Muscle of leg (tissue), 3 donors: ENCODE measurements at regions not wholly inside any gene's neighbourhood (a gene's known extent, or its start where the extent isn't known, plus 50 kb on each side); places are given as distances from the start of the nearest gene placed in this dataset.

Experiments used
- DNase-seq: peaks from one replicate; pipeline ENCODE4 v3.0.0; 2013
- H3K27ac ChIP-seq: one replicate; pipeline ENCODE4 v1.5.1; 2013; ENCODE audit warnings: mild to moderate bottlenecking, low read length, control low read depth
- H3K27me3 ChIP-seq: one replicate; pipeline ENCODE4 v1.6.1; 2013; ENCODE audit warnings: low read length; ENCODE audit not compliant: control insufficient read depth, insufficient read depth
- H3K36me3 ChIP-seq: one replicate; pipeline ENCODE4 v1.6.1; 2013; ENCODE audit warnings: low read length; ENCODE audit not compliant: control insufficient read depth, insufficient read depth
- H3K4me1 ChIP-seq: one replicate; pipeline ENCODE4 v1.6.1; 2013; ENCODE audit warnings: low read length; ENCODE audit not compliant: control insufficient read depth, insufficient read depth
- H3K4me3 ChIP-seq: one replicate; pipeline ENCODE4 v1.5.1; 2013; ENCODE audit warnings: low read length, control low read depth
- H3K9me3 ChIP-seq: replicated peaks from 2 replicates; pipeline ENCODE4 v1.6.1; 2013; ENCODE audit warnings: low read depth, low read length; ENCODE audit not compliant: control insufficient read depth
- WGBS: methylation state at CpG from one replicate; pipeline ENCODE4 v1.1.5; 2013; ENCODE audit warnings: missing lambda C conversion rate; ENCODE audit not compliant: insufficient coverage; 5-methylcytosine and 5-hydroxymethylcytosine counted together

DNA sequence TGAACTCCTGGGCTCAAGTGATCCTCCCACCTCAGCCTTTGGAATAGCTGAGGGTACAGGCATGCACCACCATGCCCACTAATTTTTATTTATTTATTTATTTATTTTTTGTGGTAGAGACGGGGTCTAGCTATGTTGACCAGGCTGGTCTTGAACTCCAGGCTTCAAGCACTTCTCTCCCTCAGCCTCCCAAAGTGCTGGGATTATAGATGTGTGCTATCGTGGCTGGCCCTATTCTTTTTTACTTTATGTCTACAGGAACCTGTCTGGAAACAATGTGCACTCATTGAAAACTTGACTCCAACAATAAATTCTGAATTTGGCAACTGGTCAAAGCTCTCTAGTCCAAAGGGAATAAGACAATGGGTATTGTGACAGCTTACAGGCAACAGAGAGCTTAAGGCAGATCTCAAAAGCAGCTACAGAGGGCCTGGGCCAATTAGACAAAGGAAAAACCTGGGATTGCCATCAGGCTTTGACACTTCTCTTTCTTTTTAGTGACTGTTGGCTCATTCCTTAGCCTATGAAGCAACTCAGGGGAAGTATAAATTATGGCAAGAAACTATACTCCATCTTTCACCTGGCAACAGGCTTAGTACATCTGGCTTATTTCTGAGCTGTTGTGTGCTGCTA is 55.1 kb upstream of the RAPGEF4 start:
- Histone ChIP-seq H3K9me3 (peaks cover 4% of the 10 kb centered on the region), H3K4me3 (no peak overlapping the region), H3K36me3 (no peaks in the 10 kb centered on the region), H3K4me1 (no peaks in the 10 kb centered on the region), H3K27ac (no peak overlapping the region), H3K27me3 (no peaks in the 10 kb centered on the region)
- DNase-seq = peak; percentile 93
- no CpG with 5 or more reads among the region's 2 CpGs for WGBS

DNA sequence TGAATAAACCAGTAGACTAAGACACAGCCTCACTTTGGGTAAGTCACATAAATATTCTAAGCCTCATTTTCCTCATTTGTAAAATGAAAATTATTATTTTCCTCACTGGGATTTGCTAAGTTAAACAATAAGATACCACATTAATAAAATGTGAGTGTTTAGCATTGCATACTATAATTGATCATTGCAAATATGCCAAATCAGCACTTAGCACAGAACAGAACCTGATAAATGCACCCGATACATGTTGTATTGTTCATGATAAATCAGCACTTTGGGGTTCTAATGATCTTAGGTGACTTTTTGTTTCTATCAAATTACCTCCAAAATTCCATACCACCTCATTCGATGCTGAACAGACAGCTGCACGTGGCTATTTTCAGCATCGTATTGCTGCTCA is 50.2 kb upstream of the RAPGEF4 start:
- no peaks in the 10 kb centered on the region for H3K4me1 ChIP-seq
- no peaks in the 10 kb centered on the region for H3K36me3 ChIP-seq
- H3K4me3 ChIP-seq = no peak overlapping the region
- no peak overlapping the region for H3K27ac ChIP-seq
- H3K27me3 ChIP-seq = no peaks in the 10 kb centered on the region
- DNase-seq = no peak
- WGBS = 81% methylated on average over 3 of the region's 4 CpGs
- H3K9me3 ChIP-seq = peaks cover 3% of the 10 kb centered on the region
